Anterior cingulate cortex (tissue), 58 donors: ENCODE measurements at regions not wholly inside any gene's neighbourhood (a gene's known extent, or its start where the extent isn't known, plus 50 kb on each side); places are given as distances from the start of the nearest gene placed in this dataset.
"Not testable (repeated sequence)": the region's sequence is repeated elsewhere in the genome, so short reads cannot be mapped to it uniquely, and the experiment has no call there.

Source experiments
- DNase-seq, 58 donors: peaks; one replicate each; lab custom pipeline; 2025; lab: John Stamatoyannopoulos, UW

DNA sequence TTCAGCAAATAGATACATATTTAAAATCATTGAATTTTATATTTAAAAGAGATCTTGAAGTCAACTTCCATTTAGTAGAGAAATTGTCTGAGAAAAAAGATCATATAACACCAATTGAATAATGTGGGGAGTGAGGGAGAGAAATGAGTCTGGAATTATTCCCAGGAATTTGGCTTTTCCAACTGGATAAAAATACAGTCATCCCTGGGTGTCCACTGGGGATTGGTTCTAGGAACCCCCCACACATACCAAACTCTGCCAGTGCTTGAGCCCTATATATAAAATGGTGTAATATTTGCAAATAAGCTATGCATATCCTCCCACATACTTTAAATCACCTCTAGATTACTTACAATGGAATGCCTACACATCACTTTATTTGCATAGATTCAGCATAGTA, 162.8 kb upstream of the SEMA3C start:
- no peak for DNase-seq

DNA sequence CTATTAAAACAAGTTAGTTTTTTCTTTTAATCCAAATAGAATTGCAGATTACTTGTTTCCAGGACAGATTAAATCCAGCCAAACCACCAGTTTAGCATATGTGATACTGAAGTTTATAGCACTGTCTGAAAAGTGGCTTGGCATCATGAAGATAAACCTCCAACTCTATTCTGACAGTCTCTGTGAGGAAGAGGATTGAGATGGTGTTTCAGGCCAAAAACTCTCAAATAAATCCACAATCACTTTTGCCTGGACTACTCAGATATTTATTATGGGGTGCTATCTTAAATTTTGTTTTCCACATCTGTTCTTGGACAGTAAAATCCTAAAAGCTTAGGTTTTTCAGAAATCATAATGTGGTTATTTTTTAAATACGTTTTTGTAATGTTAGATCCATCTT, 161.7 kb upstream of the SEMA3C start:
- no peak for DNase-seq

DNA sequence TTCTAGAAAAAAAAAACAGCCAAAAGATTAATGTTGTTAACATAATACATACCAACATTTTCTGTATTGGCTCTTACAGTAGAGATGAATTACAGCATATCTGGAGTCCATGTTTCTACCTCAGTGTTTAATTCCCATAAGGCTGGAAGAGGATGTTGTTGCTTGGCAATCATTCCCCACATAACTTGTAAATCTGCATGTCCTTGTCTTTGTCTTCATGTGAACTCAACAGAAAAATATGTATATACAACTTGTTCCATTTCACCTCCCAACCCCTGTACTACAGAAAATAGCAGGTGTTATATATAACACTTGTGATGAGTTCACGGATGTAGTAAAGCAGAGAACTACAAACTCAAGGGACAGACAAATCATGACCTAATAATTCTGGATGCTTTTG, 160.9 kb upstream of the SEMA3C start:
- DNase-seq = no peak

DNA sequence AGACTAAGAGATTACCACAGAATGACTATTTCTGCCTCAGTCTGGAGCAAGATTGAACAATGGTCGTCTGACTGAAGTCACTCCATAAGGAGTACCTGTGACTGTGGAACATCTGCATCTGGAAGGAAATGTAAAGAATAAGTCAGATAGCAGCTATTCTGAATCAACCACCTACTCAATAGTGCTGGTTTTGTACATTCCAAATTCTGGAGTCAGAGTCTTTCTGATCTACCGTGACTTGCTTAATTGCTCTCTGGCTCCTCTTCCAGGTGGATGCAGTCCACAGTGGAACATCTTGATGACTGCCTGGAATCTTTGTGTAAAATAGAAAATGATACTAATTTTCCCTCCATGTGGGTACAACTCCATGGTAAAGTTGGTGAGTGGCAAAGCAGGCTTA, 156.3 kb upstream of the SEMA3C start:
- DNase-seq = no peak

DNA sequence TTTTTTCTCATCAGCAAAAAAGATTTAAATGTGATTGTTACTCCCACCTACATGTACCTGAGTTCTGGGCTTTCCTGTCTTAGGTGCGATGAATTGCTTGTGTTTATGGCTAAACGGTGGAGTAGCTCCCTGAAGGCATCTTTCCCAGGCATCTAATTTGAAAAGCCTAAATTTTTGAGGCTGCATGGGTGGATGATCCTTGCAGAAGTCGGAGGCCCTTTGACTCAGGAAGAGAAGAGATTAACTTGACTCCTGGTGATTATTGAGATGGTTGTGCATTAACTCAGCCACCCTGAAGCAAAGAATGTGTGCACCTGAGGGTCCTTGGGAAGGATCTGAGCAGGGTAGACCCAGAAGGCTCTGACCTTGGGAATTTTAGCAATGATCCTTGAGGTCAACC, 155.6 kb upstream of the SEMA3C start:
- DNase-seq = no peak

DNA sequence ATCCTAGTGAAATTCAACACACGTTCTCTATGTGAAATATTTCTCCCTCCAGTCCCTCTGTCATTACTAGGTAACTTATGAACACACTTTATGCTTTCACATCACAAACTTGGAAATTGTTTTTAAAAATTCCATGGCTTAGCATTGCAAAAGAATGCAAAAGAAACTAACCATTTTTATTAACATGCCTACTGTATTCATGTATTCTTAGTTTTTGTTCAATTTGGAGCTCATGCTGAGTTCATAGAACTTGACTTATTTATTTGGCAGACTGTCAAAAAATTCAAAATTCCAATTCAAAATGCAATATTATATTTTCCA, 155.0 kb upstream of the SEMA3C start:
- no peak for DNase-seq

DNA sequence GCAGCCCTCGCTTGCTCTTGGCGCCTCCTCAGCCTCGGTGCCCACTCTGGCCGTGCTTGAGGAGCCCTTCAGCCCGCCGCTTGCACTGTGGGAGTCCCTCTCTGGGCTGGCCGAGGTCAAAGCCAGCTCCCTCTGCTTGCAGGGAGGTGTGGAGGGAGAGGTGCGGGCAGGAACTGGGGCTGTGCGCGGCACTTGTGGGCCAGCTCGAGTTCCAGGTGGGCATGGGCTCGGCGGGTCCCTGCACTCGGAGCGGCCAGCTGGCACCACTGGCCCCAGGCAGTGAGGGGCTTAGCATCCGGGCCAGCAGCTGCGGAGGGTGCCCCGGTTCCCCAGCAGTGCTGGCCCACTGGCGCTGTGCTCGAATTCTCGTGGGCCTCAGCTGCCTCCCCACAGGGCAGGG, 152.1 kb upstream of the SEMA3C start:
- DNase-seq = no peak

DNA sequence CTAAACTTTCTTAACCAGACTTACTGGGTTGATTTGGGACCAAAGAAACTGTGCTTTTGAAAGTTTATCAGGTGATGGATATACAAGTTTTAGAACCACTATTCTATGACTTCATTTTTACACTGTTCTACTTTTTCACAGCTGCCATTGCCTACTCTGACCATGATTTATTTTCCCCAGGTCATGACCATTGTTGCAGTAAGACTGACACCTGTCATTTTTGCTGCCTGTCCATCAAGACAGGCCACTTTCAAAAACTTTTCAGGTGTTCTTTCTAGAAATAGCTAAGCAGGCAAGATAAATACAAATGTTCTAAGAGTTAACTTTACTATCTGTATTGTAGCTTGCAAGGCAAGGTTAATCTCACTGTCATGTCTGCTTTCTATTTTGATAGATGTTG, 147.9 kb upstream of the SEMA3C start:
- DNase-seq = no peak

DNA sequence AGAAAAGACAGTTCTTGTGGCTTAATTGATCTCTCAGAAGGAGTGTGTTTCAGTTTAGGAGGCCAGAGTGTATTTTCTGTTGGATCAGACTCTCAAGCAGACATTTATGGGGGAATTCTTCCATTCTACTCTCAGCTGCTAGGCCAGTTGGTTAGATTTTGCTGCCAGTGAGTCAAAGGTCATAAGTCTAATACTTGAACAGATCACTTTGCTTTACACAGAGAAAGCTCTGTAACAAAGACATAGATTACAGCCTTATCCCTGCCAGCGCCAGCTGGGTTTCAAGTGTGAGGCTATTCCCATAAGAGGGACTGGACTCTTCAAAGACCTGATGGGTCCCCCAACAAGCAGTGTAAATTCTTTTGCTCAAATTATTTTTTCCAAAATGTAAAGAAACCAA, 145.6 kb upstream of the SEMA3C start:
- no peak for DNase-seq

DNA sequence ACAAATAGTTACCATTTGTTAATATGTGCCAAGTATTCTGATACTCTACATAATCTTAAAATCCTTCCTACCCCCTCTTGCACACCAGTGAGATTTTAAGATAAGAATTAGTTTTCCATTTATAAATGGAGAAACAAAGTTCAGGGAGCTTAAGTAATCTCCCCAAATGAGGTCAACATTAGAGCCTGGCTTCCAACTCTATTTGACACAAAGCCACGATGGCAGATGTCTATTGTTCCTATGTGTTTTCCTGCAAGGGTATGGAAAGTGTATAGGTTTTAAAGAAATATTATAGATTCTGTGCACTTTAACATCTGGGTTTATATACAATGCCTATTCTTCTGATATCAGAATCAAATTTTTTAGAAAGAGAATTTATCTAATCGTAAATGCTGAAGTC, 143.9 kb upstream of the SEMA3C start:
- DNase-seq = no peak

DNA sequence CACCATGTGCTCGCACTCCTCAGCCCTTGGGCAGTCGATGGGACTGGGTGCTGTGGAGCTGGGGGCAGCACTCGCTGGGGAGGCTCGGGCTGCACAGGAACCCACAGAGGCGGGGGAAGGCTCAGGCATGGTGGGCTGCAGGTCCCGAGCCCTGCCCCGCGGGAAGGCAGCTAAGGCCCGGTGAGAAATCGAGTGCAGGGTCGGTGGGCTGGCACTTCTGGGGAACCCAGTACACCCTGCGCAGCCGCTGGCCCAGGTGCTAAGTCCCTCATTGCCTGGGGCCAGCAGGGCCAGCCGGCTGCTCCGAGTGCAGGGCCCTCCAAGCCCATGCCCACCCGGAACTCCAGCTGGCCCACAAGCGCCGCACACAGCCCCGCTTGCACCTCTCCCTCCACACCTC, 138.6 kb upstream of the SEMA3C start:
- DNase-seq = not testable (repeated sequence)

DNA sequence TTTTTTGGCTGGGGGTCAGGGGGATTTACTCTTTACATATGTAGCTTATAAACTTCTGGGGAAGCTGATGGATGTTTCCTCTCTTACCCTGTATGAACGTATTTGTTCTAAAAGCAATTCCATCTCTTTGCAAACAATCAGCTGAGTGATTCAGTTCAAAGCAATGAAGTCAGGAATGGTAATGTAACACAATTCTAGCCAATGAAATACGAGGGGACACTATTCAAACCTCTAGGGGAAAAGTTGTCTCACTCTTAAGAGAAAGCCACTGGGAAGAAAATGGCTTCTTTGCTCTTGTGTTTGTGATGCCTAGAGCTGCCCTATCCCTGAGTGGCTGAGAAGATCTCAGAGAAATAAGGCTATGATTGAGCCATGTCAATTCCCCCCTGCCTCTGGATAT, 134.8 kb upstream of the SEMA3C start:
- DNase-seq = no peak

DNA sequence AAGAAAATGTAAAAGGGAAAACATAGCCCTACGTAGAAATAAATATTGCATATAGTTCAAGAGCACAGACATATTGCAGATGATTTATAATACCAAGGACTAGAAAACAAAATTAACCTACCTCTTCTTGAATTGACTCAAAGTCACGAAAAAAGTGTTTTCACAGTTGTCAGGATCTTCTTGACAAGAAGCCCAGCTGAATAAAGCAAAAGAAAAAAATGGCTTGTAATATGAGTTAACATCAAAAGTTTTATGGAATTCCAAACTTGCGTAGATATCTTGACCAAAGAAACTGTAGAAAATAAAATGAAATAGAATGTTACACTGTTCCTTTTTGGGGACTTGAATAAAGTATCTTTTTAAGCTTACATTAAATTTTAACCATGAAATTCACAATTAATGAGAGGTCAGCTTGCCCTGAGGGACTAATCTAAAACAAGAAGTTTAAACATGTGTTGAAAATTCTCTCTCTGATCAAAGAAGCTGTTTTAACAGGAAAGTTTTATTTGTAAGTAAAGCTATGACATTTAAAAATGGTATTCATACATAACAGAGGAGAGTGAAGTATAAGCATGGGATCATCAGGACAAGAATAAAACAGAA, 133.1 kb upstream of the SEMA3C start:
- DNase-seq = no peak

DNA sequence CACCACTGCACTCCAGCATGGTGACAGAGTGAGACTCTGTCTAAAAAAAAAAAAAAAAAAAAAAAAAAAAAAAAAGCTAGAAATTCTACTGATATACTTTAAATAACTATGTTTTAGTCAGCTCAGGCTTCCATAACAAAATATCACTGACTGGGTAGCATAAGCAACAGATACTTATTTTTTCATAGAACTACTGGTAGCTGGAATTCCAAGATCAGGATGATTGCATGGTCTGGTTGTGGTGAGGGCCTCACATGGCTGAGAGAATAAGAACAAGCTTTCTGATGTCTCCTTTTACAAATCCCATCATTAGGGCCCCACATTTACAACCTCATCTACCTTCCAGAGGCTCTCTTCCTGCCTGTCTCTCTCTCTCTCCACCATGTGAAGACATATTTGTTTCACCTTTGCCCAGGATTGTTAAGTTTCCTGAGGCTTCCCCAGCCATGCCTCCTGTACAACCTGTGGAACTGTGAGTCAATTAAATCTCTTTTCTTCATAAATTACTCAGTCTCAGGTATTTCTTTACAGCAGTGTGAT, 126.7 kb upstream of the SEMA3C start:
- no peak for DNase-seq

DNA sequence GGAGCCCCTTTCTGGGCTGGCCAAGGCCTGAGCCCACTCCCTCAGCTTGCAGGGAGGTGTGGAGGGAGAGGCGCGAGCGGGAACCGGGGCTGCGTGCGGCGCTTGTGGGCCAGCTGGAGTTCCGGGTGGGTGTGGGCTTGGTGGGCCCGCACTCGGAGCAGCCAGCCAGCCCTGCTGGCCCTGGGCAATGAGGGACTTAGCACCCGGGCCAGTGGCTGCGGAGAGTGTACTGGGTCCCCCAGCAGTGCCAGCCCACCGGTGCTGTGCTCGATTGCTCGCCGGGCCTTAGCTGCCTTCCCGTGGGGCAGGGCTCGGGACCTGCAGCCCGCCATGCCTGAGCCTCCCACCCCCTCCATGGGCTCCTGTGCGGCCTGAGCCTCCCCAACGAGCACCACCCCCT, 123.8 kb upstream of the SEMA3C start:
- not testable (repeated sequence) for DNase-seq

DNA sequence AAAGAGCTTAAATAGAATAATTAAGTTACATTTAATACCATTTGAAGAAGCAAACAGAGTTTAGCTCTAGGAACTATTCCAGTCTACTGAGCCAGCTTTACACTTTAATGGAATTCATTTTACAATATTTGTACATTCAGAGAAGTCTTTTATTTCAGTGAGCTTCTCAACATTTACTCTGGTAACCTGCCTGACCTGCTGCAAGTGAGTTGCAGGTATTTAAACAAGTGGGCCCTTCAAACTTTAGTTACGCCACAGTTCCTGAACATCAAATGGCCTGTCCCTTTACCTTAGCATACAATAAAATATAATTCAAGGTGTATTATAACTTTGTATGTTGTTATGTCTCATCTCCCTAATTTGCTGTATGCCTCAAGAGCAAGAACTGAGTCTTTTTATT, 121.6 kb upstream of the SEMA3C start:
- no peak for DNase-seq

DNA sequence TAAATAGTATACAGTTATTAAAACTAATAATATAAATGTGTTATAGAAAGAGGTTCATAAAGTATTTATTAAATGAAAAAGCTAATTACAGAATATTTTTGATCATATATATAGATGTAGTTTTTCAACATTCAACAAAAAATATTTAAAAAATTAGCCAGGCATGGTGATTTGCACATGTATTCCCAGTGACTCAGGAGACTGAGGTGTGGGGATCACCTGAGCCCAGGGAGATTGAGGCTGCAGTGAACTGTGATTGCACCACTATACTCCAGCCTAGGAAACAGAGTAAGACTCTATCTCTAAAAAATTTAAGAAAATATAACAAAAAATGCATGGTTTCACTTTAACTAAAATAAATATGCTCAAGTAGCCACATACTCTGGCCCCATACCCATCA, 118.0 kb upstream of the SEMA3C start:
- DNase-seq = no peak

DNA sequence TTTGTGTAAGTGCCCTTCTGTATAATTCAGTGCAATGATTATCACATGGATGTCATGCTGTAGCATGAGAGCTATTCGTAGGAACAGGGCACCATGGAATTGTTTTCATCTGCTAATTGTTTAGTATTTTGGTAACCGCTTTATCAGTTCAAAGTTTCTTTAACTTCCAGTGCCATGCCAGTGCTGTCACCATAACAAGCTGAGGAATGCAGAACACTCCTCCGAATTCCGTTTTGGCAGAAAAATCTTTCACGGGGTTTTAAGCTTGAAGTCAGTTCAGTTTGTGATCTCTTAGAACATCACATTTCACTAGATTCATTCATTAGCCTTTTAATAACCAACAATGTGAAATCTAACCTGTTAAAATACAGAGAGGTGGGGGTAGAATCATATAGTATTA, 117.2 kb upstream of the SEMA3C start:
- no peak for DNase-seq

DNA sequence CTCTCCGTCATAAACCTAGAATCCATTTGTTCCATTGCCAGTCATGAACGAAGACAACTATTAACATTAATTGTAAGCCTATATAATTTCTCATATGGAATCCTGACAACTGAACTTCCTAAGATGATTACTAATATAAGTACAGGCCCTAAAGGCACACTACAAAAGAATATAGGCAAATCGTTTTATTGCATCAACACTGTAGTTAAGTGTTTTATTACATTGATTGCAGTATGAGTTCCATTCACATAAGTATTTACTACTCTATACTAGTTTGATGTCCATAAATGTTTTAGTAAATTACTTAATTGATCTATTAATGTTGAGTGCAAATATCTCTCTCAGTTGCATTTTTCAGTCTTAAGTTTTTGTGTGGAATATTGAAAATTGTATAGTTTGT, 113.1 kb upstream of the SEMA3C start:
- DNase-seq = no peak

DNA sequence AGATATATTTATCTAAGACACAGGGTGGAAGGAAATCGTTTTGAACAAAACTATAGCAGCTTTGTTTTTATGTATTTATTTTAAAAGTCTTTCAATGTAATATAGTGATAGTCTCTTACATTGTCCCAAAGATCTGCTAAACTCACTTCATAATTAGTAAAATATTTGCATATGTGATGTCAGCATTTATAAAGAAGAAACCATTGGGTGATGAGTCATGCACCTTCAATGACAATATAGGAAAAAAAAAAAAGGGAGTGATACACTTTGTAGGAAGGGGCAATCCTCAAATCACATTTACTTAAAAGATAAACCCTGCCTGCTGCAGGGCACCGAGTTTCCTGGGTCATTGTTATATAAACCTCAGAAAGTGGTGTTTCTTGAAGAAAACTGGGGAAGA, 112.4 kb upstream of the SEMA3C start:
- DNase-seq = no peak

DNA sequence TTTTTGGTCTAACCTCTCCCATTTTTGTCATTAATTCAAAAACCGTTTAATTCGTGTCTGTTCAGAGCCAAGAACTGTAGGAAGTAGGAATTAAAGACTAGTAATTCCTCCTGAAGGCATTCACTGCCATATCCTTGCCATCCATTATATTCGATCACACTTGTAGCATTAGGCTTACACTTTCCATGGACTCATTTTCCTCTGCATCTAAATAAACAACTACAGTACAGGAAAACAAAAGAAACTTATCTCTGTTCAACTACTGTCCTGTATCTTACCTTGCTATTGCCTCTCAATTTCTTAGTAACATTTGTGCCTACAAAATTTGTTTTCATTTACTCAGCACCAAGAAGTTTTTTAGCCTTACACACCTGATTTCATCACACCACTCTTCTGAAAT, 111.6 kb upstream of the SEMA3C start:
- no peak for DNase-seq

DNA sequence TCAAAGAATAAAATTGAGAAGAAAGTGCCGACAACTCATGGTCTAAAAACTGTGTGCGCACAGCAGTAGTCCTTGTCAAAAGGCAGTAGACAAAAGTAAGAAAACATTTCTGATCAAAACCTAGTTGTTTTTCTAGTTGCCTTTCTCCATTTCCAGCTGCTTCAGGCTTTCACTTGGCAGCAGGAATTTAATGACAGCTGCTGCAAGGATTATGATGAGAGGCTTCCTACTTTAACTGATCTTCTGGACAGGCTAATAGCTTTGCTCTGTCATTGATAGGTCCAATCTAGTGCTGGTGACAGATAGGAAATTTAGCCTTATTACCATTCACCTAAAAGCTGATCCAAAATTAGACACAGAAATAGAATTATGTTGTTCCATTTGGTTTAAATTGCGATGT, 110.7 kb upstream of the SEMA3C start:
- DNase-seq = no peak

DNA sequence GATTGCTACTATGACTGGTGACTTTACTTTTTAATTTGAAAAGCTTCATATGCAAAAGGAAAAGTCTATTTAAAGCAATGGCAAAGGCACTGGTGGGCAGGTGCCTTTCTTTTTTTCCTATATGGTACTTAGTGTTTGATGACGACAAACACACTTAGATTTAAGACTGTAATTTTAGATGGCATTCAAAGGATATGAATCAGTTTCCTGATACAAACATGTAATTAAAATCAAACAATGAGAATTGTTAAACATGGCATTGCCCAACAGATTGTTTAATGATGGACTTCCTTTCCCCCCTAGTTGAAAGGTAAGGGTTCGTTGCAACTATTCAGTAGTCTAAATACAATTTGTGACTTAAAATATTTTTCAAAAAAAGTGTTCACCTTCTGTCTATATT, 106.5 kb upstream of the SEMA3C start:
- no peak for DNase-seq
